Activated CD4-positive, alpha-beta T cell treated with anti-CD3 and anti-CD28 coated beads for 36 hours (primary cell): ENCODE measurements at regions not wholly inside any gene's neighbourhood (a gene's known extent, or its start where the extent isn't known, plus 50 kb on each side); places are given as distances from the start of the nearest gene placed in this dataset.

Source experiments
- ATAC-seq: fragments of 200-7000 bp; cut with Tn5 transposase; one replicate; pipeline ENCODE4 v1.10.0; 2021; ENCODE audit warnings: mild to moderate bottlenecking, moderate library complexity
- CTCF ChIA-PET: fragments of 350-600 bp; sonication (Branson Sonifier 250); formaldehyde crosslinking; loops from one replicate; lab custom pipeline; 2021; ENCODE audit warnings: antibody characterized with exemption; lab: Charles Lee
- POLR2A ChIA-PET: fragments of 350-600 bp; sonication (Branson Sonifier 250); formaldehyde crosslinking; loops from one replicate; lab custom pipeline; 2021; ENCODE audit warnings: antibody characterized with exemption, inconsistent platforms; lab: Charles Lee
- DNase-seq: peaks from one replicate; pipeline ENCODE4 v3.0.0-alpha.2; 2020
- H3K27ac Mint-ChIP-seq: one replicate; pipeline ENCODE4 v1.8.0; 2021; ENCODE audit warnings: mixed read lengths
- H3K27me3 Mint-ChIP-seq: one replicate; pipeline ENCODE4 v1.8.0; 2021; ENCODE audit warnings: mixed read lengths
- H3K36me3 Mint-ChIP-seq: one replicate; pipeline ENCODE4 v1.8.0; 2021; ENCODE audit warnings: low read depth, mixed read lengths
- H3K4me1 Mint-ChIP-seq: one replicate; pipeline ENCODE4 v1.8.0; 2021; ENCODE audit warnings: mixed read lengths
- H3K4me3 Mint-ChIP-seq: one replicate; pipeline ENCODE4 v1.8.0; 2021; ENCODE audit warnings: mild to moderate bottlenecking, moderate library complexity, mixed read lengths
- H3K9me3 Mint-ChIP-seq: one replicate; pipeline ENCODE4 v1.8.0; 2021; ENCODE audit warnings: low read depth, mixed read lengths
- intact Hi-C, 2 experiments: fragments of 100-400 bp; cut with DNase I in 1 of 2; cut with micrococcal nuclease in 1 of 2; formaldehyde crosslinking; loops; one replicate each; pipeline versions ENCODE4 v1.14.2 to v1.15.1; 2022 to 2024; cut with DNase I, micrococcal nuclease

- ChIA-PET POLR2A (no interaction called here), CTCF (no interaction called here)
- H3K4me3 Mint-ChIP-seq, result no peak overlapping the region
- no peaks in the 10 kb centered on the region for H3K36me3 Mint-ChIP-seq
- H3K4me1 Mint-ChIP-seq, result no peaks in the 10 kb centered on the region
- intact Hi-C loops, result no loop called here
- no peak for DNase-seq
- H3K27me3 Mint-ChIP-seq, result no peaks in the 10 kb centered on the region
- no peak overlapping the region for H3K27ac Mint-ChIP-seq
- ATAC-seq, result no peak
- no peaks in the 10 kb centered on the region for H3K9me3 Mint-ChIP-seq
Measured at GRCh38 chr10:108597031-108597430, 1326.3 kb downstream of the XPNPEP1 start.

GRCh38 chr10:108592956-108593355, 1330.4 kb downstream of the XPNPEP1 start:
- Mint-ChIP-seq H3K27ac (no peak overlapping the region), H3K4me3 (no peak overlapping the region), H3K36me3 (no peaks in the 10 kb centered on the region), H3K27me3 (no peaks in the 10 kb centered on the region), H3K4me1 (no peaks in the 10 kb centered on the region), H3K9me3 (peaks cover 4% of the 10 kb centered on the region)
- intact Hi-C loops, result no loop called here
- ATAC-seq, result no peak
- no peak for DNase-seq
- CTCF ChIA-PET, result no interaction called here
- POLR2A ChIA-PET, result no interaction called here

DNA sequence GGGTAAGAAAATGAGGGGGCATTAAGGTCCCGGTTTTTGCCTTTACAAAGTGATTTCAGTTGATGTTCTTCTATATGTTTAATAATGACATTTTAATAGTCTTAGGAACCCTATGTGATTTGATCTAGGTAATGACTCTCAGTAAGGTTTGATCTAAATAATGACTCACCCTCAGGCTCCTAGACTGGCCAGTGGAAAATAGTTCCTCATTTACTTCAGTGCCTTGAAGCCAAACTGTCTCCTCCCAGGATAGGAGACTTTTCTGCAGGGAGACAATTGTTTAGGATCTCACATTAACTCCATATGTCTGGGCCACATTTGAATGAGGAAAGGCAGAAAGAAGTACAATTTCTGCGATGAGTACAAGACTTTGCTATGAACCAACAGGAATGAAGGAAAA, 1331.9 kb downstream of the XPNPEP1 start:
- no peak for DNase-seq
- CTCF ChIA-PET, result no interaction called here
- Mint-ChIP-seq H3K9me3 (peaks cover 4% of the 10 kb centered on the region), H3K4me1 (no peaks in the 10 kb centered on the region), H3K27me3 (no peaks in the 10 kb centered on the region), H3K27ac (no peak overlapping the region), H3K4me3 (no peak overlapping the region), H3K36me3 (no peaks in the 10 kb centered on the region)
- intact Hi-C loops, result no loop called here
- no peak for ATAC-seq
- POLR2A ChIA-PET, result no interaction called here

GRCh38 chr10:108586424-108586823, 1336.9 kb downstream of the XPNPEP1 start:
- ATAC-seq, result no peak
- intact Hi-C loops, result no loop called here
- Mint-ChIP-seq H3K27ac (no peak overlapping the region), H3K27me3 (no peaks in the 10 kb centered on the region), H3K9me3 (peaks cover 4% of the 10 kb centered on the region), H3K36me3 (no peaks in the 10 kb centered on the region), H3K4me3 (no peak overlapping the region), H3K4me1 (no peaks in the 10 kb centered on the region)
- POLR2A ChIA-PET, result no interaction called here
- CTCF ChIA-PET, result interaction anchor here (0.7 kb wide), 1 partner anchor 288 kb away, joined by 3 read pairs; no protein-coding TSS in a partner anchor
- DNase-seq, result no peak

GRCh38 chr10:108583877-108584276, 1339.4 kb downstream of the XPNPEP1 start:
- DNase-seq (no peak), ATAC-seq (no peak)
- Mint-ChIP-seq H3K9me3 (no peaks in the 10 kb centered on the region), H3K27ac (no peak overlapping the region), H3K4me3 (no peak overlapping the region), H3K36me3 (no peaks in the 10 kb centered on the region), H3K4me1 (no peaks in the 10 kb centered on the region), H3K27me3 (no peaks in the 10 kb centered on the region)
- CTCF ChIA-PET, result no interaction called here
- POLR2A ChIA-PET, result no interaction called here
- intact Hi-C loops, result no loop called here

DNA sequence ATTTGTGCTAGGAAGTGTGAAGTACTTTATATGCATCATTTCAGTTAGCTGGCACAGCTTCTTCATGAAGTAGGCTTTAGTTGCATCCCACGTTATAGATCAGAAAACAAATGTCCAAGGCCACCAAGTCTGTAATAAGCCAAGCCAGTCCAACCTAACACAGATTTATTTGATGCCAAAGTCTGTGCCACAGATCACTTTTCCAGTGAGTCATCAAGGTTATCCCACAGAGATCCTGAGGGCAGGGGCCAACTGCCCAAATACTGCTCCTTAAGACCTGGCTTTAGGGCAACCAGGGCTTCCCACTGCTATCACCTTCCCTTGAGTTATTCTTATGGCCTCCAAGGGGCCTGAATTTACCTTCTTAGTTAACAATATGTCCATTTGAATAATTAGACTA, 1340.4 kb downstream of the XPNPEP1 start:
- Mint-ChIP-seq H3K4me3 (no peak overlapping the region), H3K9me3 (peaks cover 2% of the 10 kb centered on the region), H3K36me3 (no peaks in the 10 kb centered on the region), H3K4me1 (no peaks in the 10 kb centered on the region), H3K27me3 (no peaks in the 10 kb centered on the region), H3K27ac (no peak overlapping the region)
- POLR2A ChIA-PET, result no interaction called here
- intact Hi-C loops, result no loop called here
- ATAC-seq (no peak), DNase-seq (no peak)
- CTCF ChIA-PET, result no interaction called here

DNA sequence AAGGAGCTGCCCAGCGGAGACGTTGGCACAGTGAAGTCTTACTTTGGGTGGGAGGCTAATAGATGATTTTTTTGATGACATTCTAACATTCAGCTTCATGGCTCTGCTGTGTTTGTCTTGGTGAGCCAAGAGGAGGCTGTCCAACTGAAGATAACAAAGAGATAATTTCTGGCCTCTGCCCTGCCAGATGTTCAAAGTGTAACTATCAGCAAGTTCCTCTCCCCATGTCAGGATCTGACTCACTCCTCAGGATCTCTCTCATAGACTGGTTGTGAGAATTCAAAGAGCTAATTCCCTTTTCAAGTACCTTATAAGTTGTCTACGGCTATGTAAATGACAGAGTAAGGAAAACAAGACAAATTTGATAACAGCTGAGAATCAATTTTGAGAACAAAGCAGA, 1340.9 kb downstream of the XPNPEP1 start:
- H3K4me1 Mint-ChIP-seq, result no peaks in the 10 kb centered on the region
- H3K4me3 Mint-ChIP-seq, result no peak overlapping the region
- CTCF ChIA-PET, result no interaction called here
- POLR2A ChIA-PET, result no interaction called here
- no peak for DNase-seq
- ATAC-seq, result no peak
- no peak overlapping the region for H3K27ac Mint-ChIP-seq
- H3K36me3 Mint-ChIP-seq, result no peaks in the 10 kb centered on the region
- H3K27me3 Mint-ChIP-seq, result no peaks in the 10 kb centered on the region
- intact Hi-C loops, result no loop called here
- H3K9me3 Mint-ChIP-seq, result peaks cover 2% of the 10 kb centered on the region

- no peaks in the 10 kb centered on the region for H3K27me3 Mint-ChIP-seq
- intact Hi-C loops, result no loop called here
- no peaks in the 10 kb centered on the region for H3K36me3 Mint-ChIP-seq
- ATAC-seq, result no peak
- no peak for DNase-seq
- POLR2A ChIA-PET, result no interaction called here
- H3K4me3 Mint-ChIP-seq, result no peak overlapping the region
- H3K27ac Mint-ChIP-seq, result no peak overlapping the region
- H3K4me1 Mint-ChIP-seq, result no peaks in the 10 kb centered on the region
- peaks cover 5% of the 10 kb centered on the region for H3K9me3 Mint-ChIP-seq
- CTCF ChIA-PET, result interaction anchor here (0.6 kb wide), 1 partner anchor 1337 kb away, joined by 3 read pairs; no protein-coding TSS in a partner anchor
Measured at GRCh38 chr10:108578258-108578657, 1345.1 kb downstream of the XPNPEP1 start.

GRCh38 chr10:108574233-108574632, 1349.1 kb downstream of the XPNPEP1 start:
- intact Hi-C loops, result no loop called here
- ChIA-PET POLR2A (no interaction called here), CTCF (no interaction called here)
- no peak overlapping the region for H3K27ac Mint-ChIP-seq
- DNase-seq, result no peak
- peaks cover 5% of the 10 kb centered on the region for H3K9me3 Mint-ChIP-seq
- no peak overlapping the region for H3K4me3 Mint-ChIP-seq
- ATAC-seq, result no peak
- H3K36me3 Mint-ChIP-seq, result no peaks in the 10 kb centered on the region
- H3K4me1 Mint-ChIP-seq, result no peaks in the 10 kb centered on the region
- H3K27me3 Mint-ChIP-seq, result no peaks in the 10 kb centered on the region

GRCh38 chr10:108568824-108569223, 1354.5 kb downstream of the XPNPEP1 start:
- no peak for DNase-seq
- Mint-ChIP-seq H3K4me1 (no peaks in the 10 kb centered on the region), H3K27ac (no peak overlapping the region), H3K27me3 (no peaks in the 10 kb centered on the region), H3K4me3 (no peak overlapping the region), H3K36me3 (no peaks in the 10 kb centered on the region), H3K9me3 (no peaks in the 10 kb centered on the region)
- POLR2A ChIA-PET, result no interaction called here
- CTCF ChIA-PET, result no interaction called here
- ATAC-seq, result no peak
- intact Hi-C loops, result no loop called here

- Mint-ChIP-seq H3K9me3 (no peaks in the 10 kb centered on the region), H3K4me1 (no peaks in the 10 kb centered on the region), H3K27me3 (no peaks in the 10 kb centered on the region), H3K36me3 (no peaks in the 10 kb centered on the region), H3K27ac (no peak overlapping the region), H3K4me3 (no peak overlapping the region)
- POLR2A ChIA-PET, result no interaction called here
- CTCF ChIA-PET, result no interaction called here
- DNase-seq (no peak), ATAC-seq (no peak)
- intact Hi-C loops, result no loop called here
Measured at GRCh38 chr10:108567899-108568752, 1355.2 kb downstream of the XPNPEP1 start.

DNA sequence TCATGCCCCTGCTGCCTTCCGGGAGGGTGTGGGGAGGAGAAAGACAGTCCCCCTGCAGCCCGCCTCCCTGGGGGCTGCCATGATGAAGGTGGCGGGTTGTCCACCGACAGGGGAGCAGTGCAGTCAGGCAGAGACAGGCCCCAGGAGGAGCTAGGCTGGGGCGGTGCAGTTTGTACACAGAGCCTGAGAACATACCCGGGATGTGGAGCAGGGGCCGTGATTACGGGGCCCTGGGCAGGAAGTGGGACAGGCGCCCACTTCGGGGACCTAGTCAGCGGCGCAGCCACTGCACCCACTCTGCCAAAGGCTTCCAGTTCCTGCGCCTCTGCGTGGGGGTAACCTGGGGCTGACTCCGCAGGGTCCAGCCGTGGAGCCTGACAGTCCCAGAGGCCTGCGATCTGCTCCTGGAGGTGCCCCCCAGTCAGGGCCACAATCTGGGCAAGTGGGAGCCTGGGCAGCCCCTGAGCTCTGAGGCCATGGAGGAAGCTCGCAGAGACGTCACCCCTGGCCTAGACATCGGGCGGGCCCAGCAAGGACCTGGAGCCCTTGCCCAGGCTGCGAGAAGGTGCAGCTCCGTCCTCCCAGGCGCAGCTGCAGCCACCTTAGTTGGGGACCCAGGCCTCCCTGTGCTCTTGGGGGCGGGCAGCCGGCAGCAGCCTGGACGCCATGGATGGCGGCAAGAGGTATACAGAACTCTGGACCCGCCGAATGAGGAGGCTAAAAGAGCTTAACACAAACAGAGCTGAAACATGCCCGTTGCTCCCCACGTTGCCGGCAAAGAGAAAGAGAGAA, 1356.8 kb downstream of the XPNPEP1 start:
- no peaks in the 10 kb centered on the region for H3K36me3 Mint-ChIP-seq
- H3K27ac Mint-ChIP-seq, result no peak overlapping the region
- ChIA-PET CTCF (no interaction called here), POLR2A (no interaction called here)
- no peaks in the 10 kb centered on the region for H3K9me3 Mint-ChIP-seq
- DNase-seq (no peak), ATAC-seq (no peak)
- no peaks in the 10 kb centered on the region for H3K27me3 Mint-ChIP-seq
- intact Hi-C loops, result no loop called here
- H3K4me3 Mint-ChIP-seq, result no peak overlapping the region
- no peaks in the 10 kb centered on the region for H3K4me1 Mint-ChIP-seq
